NCI-H524 treated with DMSO at 0.1 percent for 48 hours (cell line): ENCODE measurements at regions not wholly inside any gene's neighbourhood (a gene's known extent, or its start where the extent isn't known, plus 50 kb on each side); places are given as distances from the start of the nearest gene placed in this dataset.

ENCODE experiments used
- DNase-seq: peaks from one replicate; lab custom pipeline; 2025; lab: John Stamatoyannopoulos, UW

DNA sequence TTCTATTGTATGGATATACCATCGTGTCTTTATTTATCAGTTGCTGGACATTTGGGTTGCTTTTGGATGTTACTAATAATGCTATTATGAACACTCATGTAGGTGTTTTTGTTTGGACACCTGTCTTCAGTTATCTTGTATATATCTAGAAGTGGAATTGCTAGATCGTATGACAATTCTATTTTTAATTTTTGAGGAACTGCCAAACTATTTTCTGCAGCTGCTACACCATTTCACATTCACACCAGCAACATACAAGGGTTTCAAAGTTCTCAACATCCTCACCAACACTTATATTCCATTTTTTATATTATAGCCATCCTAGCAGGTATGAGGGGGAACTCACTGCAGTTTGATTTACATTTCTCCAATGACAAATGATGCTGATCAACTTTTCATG, 324.6 kb downstream of the CAAP1 start:
- DNase-seq = no peak

DNA sequence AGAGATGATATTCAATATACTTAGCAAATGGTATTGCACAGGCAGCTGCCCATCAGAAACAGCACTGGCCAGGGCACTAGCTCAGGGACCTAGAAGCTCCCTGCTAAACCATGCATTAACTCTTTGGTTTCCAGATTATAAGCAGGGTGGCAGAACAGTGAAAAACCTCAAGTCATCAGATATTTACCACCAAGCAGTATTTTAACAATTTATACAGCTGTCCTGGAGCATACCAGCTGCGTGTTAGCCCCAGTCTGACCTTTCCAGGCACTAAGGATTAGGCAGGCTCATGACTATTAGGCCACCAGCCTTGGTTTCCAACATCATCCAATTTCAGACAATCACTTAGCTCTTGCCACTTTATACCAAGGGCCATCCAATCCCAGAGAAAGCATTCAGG, 326.5 kb downstream of the CAAP1 start:
- DNase-seq = no peak

DNA sequence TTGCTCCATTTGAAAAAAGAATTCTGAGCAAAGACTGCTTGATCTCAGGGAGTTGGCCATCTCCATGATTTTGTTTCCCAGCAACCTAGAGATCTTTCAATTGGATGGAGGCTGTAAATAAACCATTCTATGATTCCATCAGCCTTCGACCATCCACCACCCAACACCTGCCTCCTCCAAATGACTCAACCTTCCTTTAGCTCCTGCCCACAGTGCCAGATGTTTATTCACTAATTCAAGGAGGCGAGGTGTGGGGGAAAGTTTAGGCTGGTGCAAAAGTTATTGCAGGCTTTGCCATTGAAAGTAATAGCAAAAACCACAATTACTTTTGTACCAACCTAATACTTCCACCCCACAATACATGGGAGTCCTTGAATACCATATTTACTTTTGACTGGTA, 327.5 kb downstream of the CAAP1 start:
- no peak for DNase-seq

DNA sequence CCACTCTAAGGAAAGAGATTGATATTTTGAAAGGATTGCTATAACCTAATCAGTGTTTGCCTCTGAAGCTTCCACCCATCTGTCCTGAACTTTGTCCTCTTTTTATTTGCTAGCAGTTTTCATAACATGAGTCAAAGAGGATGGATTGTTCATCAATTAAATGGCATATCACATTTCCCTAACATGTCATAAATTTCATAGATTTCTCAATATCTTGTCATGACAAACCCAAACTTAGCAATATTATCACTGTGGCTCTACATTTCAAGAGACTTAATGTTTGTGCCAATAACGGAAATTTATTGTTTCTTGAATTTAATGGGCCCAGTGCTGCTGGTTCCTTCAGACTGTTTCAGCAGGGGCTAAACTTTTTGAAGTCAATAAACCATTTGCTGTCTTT, 330.3 kb downstream of the CAAP1 start:
- no peak for DNase-seq

DNA sequence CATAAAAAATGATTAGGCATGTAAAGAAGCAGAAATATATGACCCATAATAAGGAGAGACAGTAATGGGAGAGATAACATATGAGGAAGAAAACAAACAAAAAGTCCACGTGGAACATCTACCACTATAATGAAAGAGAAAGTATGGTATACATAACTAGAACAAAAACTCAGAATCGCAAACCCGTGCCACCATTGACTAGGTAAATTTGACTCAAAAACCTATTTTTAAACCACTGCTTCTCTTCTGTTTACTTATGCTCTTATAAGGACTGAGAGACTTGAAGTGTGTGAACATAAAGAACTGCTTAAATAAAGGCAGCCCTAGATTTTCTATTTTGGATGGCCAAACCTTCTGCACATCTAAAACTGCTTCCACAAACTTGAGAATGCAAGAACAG, 330.7 kb downstream of the CAAP1 start:
- no peak for DNase-seq

DNA sequence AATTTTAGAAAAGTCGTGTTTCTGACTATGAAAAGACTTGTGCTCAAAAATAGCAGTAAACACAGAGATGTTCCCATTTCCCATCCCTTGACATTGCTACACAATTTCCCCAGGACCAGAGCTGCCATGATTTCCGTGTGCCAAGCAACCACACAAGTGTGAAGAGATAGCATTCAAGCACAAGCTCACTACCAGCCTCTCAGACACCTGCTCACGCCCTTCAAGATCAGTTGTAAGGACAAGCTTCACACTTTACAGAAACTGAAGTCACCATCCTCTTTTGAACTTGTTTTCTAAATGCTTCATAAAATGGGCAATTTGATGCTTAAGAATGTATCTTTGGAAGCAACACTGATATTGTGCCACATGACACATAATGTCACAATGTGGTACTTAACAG, 333.1 kb downstream of the CAAP1 start:
- no peak for DNase-seq

DNA sequence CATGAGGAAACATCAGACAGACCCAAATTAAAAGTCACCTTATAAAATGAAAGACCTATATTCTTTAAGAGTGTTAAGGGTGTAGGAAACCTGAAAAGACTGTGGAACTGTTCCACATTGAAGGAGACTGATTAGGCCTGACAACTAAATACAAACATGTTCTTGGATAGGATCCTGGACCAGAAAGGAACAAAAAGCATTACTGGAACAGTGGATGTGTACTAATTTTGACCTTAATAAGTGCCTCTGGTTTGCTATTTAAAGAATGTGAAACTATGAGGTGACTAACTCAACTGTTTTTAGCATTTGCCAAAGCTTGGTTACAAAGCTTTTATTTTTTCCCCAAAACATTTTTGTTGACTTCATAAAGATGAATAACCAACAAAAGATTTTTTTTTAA, 340.6 kb downstream of the CAAP1 start:
- DNase-seq = no peak

DNA sequence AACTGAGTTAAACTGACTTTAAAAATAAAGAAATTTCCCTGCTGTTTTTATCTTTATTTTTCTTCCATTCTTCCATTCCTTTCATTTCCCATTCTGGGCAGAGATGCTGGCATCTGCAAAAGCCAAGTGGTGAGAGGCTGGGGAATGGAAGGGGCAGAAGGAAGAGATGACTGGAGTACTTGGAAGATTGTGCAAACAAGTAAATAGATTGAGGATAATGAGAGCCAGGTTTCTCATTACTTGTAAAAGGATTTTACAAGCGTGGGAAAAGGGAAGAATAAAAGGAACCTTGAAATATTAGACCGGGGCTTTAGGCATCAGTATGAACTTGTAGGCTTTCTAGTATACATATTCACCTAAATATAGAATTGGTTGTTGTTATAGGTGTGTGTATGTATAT, 341.2 kb downstream of the CAAP1 start:
- DNase-seq = no peak

DNA sequence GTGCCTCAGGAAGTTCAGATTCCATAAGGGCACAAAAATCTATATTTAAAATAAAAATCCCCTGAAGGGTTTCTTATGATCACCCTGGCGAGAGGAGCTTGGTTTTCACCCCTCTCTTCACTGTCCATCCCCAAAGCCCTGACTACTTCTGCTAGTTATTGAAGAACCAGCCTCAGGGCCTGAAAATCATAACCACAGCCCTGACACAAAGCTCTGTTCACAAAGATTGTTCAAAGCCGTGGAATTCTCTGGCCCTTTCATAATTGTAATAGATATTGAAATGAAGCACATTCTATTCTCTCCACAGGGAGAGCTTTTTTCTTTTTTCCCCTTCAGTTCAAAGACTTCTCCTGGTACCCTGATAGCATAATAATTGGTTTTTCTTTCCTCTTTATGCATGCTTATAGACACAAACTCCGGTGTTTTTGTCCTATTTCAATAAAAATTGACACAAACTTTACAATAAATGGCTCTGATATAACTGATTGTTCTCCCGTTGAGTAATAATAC, 343.8 kb downstream of the CAAP1 start:
- no peak for DNase-seq

DNA sequence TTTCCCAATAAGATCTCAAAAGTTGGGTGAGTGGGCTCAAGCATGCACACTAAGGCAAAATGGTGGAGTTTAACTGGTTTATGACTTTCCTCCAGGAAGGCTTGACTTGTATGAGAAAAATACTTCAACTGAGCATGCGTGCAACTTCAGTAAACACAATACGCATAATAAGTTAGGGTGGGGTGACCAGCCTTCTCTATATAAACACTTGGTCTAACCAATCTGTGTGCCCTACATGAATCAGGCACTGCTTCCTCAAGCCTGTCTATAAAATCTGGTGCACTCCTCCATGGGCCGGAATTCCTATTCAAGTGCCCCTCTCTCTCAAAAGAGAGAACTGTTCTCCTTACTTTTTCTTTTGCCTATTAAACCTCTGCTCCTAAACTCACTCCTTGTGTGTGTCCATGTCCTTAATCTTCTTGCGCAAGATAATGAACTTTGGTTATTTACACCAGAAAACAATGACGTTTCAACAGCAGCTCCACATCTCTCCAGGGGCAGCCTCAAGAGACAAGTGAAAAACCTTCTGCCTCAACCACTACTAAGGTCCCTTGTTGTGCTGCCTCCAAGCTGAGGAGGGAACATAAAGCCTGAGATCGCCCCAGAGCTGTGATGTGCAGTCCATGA, 352.6 kb downstream of the CAAP1 start:
- no peak for DNase-seq

DNA sequence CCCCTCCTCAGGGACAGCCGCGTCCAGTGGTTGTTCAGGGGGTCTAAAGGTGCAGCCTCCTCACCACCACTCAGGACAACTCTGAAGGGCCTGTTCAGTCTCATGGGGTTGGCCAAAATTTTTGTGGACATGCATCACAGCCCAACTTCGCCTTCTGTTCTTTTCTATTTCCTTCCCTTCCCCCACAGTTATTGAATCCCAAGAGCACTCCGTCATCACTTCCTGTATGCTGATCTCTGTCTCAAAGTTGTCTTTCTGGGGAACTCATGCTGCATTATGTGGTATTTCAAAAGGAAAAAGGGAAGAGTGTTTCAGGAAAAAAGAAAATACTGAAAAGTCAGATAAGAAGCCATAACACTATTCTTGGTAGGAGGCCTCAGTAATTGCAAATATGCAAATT, 355.4 kb downstream of the CAAP1 start:
- DNase-seq = no peak

DNA sequence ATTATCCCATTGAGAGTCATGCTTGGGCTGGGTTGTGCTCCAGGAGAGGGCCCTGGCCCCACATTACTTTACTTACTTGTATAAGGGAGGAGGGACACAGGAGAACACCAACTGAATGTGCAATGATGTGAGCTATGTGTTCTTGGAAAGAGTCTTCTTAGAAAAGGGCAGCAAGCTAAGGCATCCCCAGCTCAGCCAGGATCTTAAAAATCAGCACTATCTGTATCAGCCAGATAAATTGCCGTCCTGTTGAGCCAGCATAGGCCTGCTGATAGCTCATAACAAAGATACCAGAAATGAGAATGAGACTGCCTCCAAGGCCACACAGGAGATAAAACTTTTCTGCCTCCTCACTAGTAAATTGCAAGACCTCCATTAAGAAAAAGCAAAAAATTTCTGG, 357.5 kb downstream of the CAAP1 start:
- no peak for DNase-seq

DNA sequence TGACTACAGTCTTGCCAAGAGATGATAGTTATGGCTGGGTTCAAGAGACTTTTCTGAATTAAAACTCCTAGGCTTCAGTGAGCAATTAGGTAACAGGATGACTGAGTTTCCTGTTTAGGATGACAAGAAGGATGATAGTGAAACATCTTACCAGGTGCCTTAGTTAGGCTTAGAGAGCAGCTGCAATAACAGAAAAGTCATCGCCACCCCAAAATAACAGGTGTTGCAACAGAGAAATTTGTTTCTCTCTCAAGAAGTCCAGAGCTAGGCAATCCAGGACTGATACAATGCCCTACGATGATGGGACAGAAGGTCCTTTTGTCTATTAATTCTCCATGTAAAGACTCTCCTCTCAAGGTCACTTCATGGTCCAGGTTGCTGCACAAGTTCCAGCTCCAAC, 361.8 kb downstream of the CAAP1 start:
- no peak for DNase-seq

DNA sequence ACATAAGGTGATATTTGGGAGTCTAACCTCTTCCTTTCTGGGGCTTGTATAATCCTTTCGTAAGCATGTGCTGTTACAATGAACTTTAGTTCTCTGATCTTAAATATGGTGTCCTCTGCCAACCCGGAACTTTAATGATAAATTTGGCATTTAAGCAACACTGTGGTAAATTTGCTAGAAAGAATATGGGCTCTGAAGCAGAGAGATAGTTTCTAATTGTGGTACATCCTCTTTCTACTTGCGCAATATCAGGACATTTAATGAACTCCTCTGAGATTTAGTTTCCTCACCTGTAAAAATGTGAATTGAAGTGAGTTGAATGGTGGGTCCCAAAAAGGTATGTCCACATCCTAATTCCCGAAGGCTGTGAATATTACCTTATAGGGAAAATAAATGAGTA, 364.7 kb downstream of the CAAP1 start:
- DNase-seq = no peak

DNA sequence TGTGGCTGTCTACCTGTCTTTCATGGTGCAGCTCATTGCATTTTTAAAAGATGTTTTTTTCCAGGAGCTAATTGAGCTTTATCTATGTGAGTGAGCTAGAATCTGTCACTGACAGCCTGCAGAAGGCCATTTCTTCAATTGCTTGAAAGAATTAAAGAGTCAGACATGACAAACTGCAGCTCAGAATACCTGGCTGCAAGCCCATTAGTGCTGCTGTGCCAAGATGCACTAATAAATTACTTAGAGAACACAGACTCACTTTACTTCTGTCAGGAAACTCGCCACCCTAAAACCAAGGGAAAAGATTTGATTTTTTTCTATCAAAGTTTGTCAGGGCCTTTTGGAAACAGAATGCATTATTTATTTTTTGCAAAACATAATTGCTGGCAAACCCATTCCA, 368.3 kb downstream of the CAAP1 start:
- no peak for DNase-seq

DNA sequence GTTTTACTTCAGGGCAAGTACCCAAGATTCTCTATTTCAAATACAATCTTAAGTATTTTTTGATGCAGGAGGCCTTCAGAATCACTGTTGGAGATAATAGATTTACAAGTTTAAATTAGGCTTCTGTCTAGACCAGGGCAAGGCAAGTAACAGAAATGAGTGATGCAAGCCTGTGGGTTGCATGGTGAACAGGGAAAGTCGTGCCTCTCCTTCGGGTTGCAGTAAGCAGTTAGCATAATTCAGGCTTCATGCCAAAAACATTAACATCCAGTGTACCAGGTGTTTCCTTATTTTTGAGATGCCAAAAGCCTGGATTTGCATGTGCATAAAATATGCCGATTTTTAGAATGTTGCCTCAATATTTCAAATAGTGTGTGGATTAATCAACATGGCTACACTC, 369.0 kb downstream of the CAAP1 start:
- no peak for DNase-seq

DNA sequence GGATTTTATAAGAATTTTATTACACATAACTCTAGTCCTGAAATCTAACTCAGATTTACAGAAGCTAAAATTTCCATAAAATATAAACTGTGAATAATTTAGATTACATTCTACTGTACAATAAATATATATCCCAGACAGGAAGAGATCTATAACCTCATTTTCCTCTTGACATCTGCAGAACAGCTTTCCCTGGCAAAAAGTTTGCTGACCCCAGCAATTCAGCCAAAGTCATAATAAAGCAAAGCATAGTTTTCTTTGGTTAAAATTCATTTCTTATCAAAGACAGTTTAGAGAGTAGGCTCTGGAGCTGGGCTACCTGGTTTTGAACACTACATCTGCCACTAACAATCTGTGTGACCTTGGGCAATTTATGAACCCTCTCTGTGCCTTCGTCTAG, 372.5 kb downstream of the CAAP1 start:
- DNase-seq = no peak

DNA sequence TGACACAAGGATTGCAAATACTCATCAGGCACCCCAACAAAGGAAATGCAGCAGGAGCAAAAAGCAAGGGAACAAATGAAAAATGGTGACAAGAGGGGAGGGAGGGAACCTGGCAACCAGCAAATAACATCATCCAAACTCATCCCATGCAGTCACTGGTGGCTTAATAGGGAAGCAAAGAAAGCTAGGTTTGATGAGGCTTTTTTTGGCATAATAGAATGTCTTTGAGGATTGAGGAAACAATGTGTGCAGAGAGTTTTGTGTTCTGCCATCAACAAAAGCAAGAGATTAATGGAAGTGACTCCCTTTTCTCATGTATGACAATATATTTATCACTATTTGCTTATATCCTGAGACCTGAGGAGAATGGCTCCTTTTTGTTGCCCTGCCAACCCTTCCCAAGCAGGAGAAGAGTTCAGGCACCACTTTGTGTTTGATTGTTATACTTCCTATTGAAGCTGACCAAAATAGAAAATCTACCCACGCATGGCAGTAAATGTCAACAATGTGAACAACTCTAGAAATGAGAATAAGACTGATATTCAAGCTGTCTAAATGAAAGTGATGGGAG, 375.7 kb downstream of the CAAP1 start:
- no peak for DNase-seq

DNA sequence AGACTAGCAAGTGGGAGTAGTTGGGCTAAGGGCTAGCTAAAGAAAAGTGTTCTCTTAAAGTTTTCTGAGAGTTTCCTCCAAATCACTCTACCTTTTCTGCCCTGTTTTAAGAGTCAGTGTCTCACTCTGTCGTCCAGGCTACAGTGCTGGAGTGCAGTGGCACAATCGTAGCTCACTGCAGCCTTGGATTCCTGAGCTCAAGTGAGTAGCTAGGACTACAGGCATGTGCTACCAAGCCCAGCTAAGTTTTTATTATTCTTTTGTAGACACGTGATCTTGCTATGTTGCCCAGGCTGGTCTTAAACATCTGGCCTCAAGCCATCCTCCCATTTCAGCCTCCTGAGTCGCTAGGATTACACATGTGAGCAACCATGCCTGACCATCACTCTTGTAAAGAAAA, 378.9 kb downstream of the CAAP1 start:
- DNase-seq = no peak

DNA sequence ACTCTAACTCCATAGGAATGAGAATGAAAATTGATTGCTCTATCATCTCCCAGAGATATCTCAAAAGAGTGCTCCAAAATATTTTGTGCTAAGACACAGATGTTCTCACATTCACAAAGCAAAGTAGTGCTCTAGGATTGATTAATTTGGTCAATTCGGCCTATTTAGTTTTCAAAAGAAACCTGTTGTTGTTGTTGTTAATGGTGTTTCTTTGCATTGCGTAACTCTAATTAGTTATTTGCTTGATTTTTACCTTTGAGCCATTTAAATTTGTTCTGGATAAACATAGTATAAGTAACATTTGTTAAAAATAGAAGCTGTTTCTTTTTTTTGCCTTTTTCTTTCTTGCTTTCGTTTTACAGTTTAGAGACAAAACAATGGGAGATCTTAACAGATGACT, 382.5 kb downstream of the CAAP1 start:
- DNase-seq = no peak

DNA sequence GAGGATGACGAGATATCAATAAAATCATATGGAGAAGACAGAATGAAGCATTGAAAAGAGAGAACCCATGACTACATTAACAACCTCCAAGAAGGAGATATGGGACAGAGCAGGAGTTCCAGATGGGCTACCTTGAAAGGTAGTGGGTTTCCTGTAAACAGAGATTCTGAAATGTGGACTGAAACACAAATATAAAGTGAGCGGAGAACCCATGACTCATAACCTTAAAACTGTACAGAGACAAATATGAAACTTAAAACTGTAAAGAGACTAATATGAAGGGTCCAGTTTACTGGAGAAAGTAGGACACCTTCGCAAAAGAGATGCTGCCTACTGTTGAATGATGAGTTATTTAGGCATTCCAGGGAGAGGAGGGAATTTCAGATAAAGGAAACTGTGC, 383.7 kb downstream of the CAAP1 start:
- DNase-seq = no peak

DNA sequence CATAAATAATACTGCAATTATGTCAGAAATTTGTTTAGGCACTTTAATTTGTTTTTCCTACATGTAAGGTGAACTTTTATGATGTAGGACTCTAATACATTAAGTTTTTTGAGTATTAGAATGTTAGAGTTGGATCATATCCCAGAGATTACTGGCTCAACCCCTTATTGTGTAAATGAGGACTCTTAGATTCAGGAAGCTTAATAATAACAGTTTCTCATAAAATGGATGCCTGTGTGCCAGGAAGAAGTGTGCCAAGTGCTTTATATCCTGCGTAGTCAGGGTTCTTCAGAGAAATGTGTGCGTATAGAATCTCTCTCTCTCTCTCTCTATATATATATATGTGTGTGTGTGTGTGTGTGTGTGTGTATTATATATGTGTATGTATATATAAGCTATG, 388.5 kb downstream of the CAAP1 start:
- DNase-seq = no peak

DNA sequence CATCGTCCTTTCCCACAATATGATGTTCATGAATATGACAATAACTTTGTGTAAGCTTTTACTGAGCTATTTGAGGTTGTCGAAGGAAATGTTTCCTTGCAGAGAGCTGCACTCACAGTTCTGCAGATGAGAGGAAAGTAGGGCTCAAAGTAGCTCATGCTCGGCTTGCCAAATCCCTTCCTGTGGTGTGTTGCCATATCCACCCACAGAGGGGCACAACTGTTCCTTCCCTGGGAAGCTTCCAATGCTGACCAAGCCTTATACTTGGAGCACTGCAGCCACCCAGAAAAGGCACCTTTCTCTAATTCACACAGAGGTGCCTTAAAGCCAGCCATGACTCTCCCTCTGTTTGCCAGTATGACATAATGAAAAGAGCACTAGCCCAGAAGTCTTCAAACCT, 390.3 kb downstream of the CAAP1 start:
- DNase-seq = no peak

DNA sequence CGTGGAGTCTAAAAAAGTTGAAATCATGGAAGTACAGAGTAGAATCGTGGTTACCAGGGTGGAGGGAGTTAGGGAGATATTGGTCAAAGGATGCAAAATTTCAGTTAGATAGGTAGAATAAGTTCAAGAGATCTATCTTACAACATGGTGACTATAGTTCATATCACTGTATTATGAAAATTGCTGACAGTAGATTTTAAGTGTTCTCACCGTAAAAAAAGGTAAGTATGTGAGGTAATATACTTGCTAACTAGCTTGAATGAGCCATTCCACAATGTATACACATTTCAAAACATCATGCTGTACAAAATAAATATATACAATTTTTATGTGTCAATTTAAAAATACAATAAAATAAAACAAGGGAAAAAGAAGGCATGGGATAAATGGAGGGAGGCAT, 392.1 kb downstream of the CAAP1 start:
- no peak for DNase-seq
